ENCODE measurements at regions not wholly inside any gene's neighbourhood (a gene's known extent, or its start where the extent isn't known, plus 50 kb on each side); places are given as distances from the start of the nearest gene placed in this dataset.
"Not testable (repeated sequence)": the region's sequence is repeated elsewhere in the genome, so short reads cannot be mapped to it uniquely, and the experiment has no call there.

- TF ChIP-seq ZNF431 (CRISPR knock-in tag; IDR thresholded peaks at IDR 0.05) = no peak
- TF ChIP-seq DNMT1 (IDR thresholded peaks at IDR 0.05) = no peak
- TF ChIP-seq MECOM (CRISPR knock-in tag; IDR thresholded peaks at IDR 0.05) = no peak
- no peak for TF ChIP-seq ZNF184 (CRISPR knock-in tag; IDR thresholded peaks at IDR 0.05)
- no peak for TF ChIP-seq CCNT2 (IDR thresholded peaks at IDR 0.05; ENCODE audit: borderline replicate concordance, extremely low read depth, insufficient read length, low read depth, low read length)
- no peak for TF ChIP-seq ZNF347 (CRISPR knock-in tag; IDR thresholded peaks at IDR 0.05; ENCODE audit: low read depth)
- TF ChIP-seq ZNF77 (CRISPR knock-in tag; IDR thresholded peaks at IDR 0.05) = no peak
- peak; percentile 69 for TF ChIP-seq ZNF316 (IDR thresholded peaks at IDR 0.05)
- peak; percentile 21; the same call in 1 of the 2 replicates for TF ChIP-seq C11orf30 (IDR thresholded peaks at IDR 0.05; ENCODE audit: low read depth)
- no peak for TF ChIP-seq TFAP4 (CRISPR knock-in tag; IDR thresholded peaks at IDR 0.05; ENCODE audit: borderline replicate concordance)
- TF ChIP-seq ZNF174 (CRISPR knock-in tag; IDR thresholded peaks at IDR 0.05) = no peak
- TF ChIP-seq NFIX (CRISPR knock-in tag; IDR thresholded peaks at IDR 0.05; ENCODE audit: low read depth) = no peak
- no peak for TF ChIP-seq GATAD2B (IDR thresholded peaks at IDR 0.05; ENCODE audit: borderline replicate concordance)
- peak; percentile 37; the same call in 1 of the 2 replicates for TF ChIP-seq MAFG (tag; conservative IDR thresholded peaks at IDR 0.05)
- no peak for TF ChIP-seq ZNF23 (CRISPR knock-in tag; IDR thresholded peaks at IDR 0.05)
- TF ChIP-seq ZC3H11A (IDR thresholded peaks at IDR 0.05; ENCODE audit: low read depth, low read length) = no peak
- Histone ChIP-seq H3K27me3 (ENCODE audit: control insufficient read depth in 2 of 2, insufficient read depth in 2 of 2, low read length in 2 of 2) (no peaks in the 10 kb centered on the region), H2AFZ (ENCODE audit: low read depth, low read length) (no peak overlapping the region), H4K20me1 (replicated peaks; ENCODE audit: control insufficient read depth, insufficient read depth, low read length) (no peaks in the 10 kb centered on the region), H3K4me2 (ENCODE audit: insufficient read depth, low read length) (no peak overlapping the region), H3K9me1 (ENCODE audit: control insufficient read depth, insufficient read depth, low read length) (no peaks in the 10 kb centered on the region), H3K9ac (ENCODE audit: insufficient read depth in 1 of 2, low read depth in 2 of 2, low read length in 2 of 2) (no peak overlapping the region), H3K79me2 (ENCODE audit: control insufficient read depth, insufficient read depth, low read length) (no peaks in the 10 kb centered on the region), H3K27ac (ENCODE audit: extremely low read depth, low read depth, low read length) (no peak overlapping the region), H3K9me3 (replicated peaks; ENCODE audit: control insufficient read depth, insufficient read depth, low read depth, low read length) (peaks cover 2% of the 10 kb centered on the region; the same call in 1 of the 2 replicates), H3K36me3 (ENCODE audit: control insufficient read depth, insufficient read depth, low read length) (no peaks in the 10 kb centered on the region), H3K4me3 (no peak overlapping the region), H3K4me1 (replicated peaks in 1 of 2; ENCODE audit: control insufficient read depth in 2 of 2, insufficient read depth in 2 of 2, low read length in 2 of 2) (no peaks in the 10 kb centered on the region)
- no TSS peak for BruUV-seq (replicated peaks)
- in situ Hi-C loops (cut with MboI) = no loop called here
- DNase-seq (ENCODE audit: extremely low read depth in 1 of 4, low spot score in 3 of 4) (no peak), FAIRE-seq (no peak), ATAC-seq (no peak)
- intact Hi-C loops (cut with micrococcal nuclease) = no loop called here
- ChIA-PET POLR2A (no interaction called here), CTCF (ENCODE audit: low intra/inter-chr PET ratio) (no interaction called here)
- 0% methylated on average over 2 of the region's 2 CpGs for WGBS (ENCODE audit: insufficient coverage, low coverage, missing lambda C conversion rate)
These were observed 762.3 kb upstream of the GJE1 start for GRCh38 chr6:141370438-141370837.

- in situ Hi-C loops (cut with MboI) = not testable (repeated sequence)
These were observed 765.9 kb upstream of the GJE1 start for GRCh38 chr6:141366796-141367195.

More at GRCh38 chr6:141366796-141367195, 765.9 kb upstream of the GJE1 start:
- H3K27me3 ChIP-seq (ENCODE audit: control insufficient read depth in 2 of 2, insufficient read depth in 2 of 2, low read length in 2 of 2); intact Hi-C loops (cut with micrococcal nuclease); H3K79me2 ChIP-seq (ENCODE audit: control insufficient read depth, insufficient read depth, low read length); POLR2A ChIA-PET; H3K36me3 ChIP-seq (ENCODE audit: control insufficient read depth, insufficient read depth, low read length); H3K4me2 ChIP-seq (ENCODE audit: insufficient read depth, low read length); H3K9me3 ChIP-seq (replicated peaks; ENCODE audit: control insufficient read depth, insufficient read depth, low read depth, low read length); H3K27ac ChIP-seq (ENCODE audit: extremely low read depth, low read depth, low read length); CTCF ChIA-PET (ENCODE audit: low intra/inter-chr PET ratio); H2AFZ ChIP-seq (ENCODE audit: low read depth, low read length); H3K4me1 ChIP-seq (replicated peaks in 1 of 2; ENCODE audit: control insufficient read depth in 2 of 2, insufficient read depth in 2 of 2, low read length in 2 of 2); BruUV-seq (replicated peaks); H3K9me1 ChIP-seq (ENCODE audit: control insufficient read depth, insufficient read depth, low read length); H4K20me1 ChIP-seq (replicated peaks; ENCODE audit: control insufficient read depth, insufficient read depth, low read length); DNase-seq (ENCODE audit: extremely low read depth in 1 of 4, low spot score in 3 of 4); FAIRE-seq; H3K4me3 ChIP-seq; H3K9ac ChIP-seq (ENCODE audit: insufficient read depth in 1 of 2, low read depth in 2 of 2, low read length in 2 of 2); ATAC-seq: not testable (repeated sequence)
- no CpG with 5 or more reads among the region's 1 CpG for WGBS (ENCODE audit: insufficient coverage, low coverage, missing lambda C conversion rate)

Data from K562 (cell line).